Peyer's patch (tissue), 4 donors: ENCODE measurements at regions not wholly inside any gene's neighbourhood (a gene's known extent, or its start where the extent isn't known, plus 50 kb on each side); places are given as distances from the start of the nearest gene placed in this dataset.
"Not testable (repeated sequence)": the region's sequence is repeated elsewhere in the genome, so short reads cannot be mapped to it uniquely, and the experiment has no call there.

Experiments used
- DNase-seq, 3 donors: peaks; one replicate each; pipeline ENCODE4 v3.0.0-alpha.2; 2017 to 2019
- H3K27ac ChIP-seq, 4 donors: fragments of 200-600 bp; sonication (generic); one replicate each; pipeline ENCODE4 v1.5.1; 2016 to 2019
- H3K27me3 ChIP-seq, 2 donors: fragments of 200-600 bp; sonication (generic); one replicate each; pipeline ENCODE4 v1.5.1; 2019
- H3K36me3 ChIP-seq, 3 donors: fragments of 200-600 bp; sonication (generic); one replicate each; pipeline ENCODE4 v1.5.1; 2016 to 2019
- H3K4me1 ChIP-seq, 4 donors: fragments of 200-600 bp; sonication (generic); one replicate each; pipeline ENCODE4 v1.5.1; 2016 to 2019
- H3K4me3 ChIP-seq, 4 donors: fragments of 200-600 bp; sonication (generic); 1 replicate in 3 of 4; 2 replicates in 1 of 4; pipeline ENCODE4 v1.5.1; 2016 to 2019; ENCODE audit warnings: mild to moderate bottlenecking in 1 of 4
- H3K9me3 ChIP-seq, 4 donors: fragments of 200-600 bp; sonication (generic); one replicate each; pipeline ENCODE4 v1.5.1; 2016 to 2019; ENCODE audit warnings: mild to moderate bottlenecking in 1 of 4
- POLR2A ChIP-seq, 2 donors: fragments of 450-650 bp; IDR thresholded peaks; one replicate each; pipeline ENCODE4 v1.5.1; 2017; ENCODE audit warnings: antibody characterized with exemption in 2 of 2, mild to moderate bottlenecking in 2 of 2, moderate library complexity in 2 of 2
- TF ChIP-seq, protein P1 (sequence below), 6 experiments: fragments of 450-650 bp in 4 of 6; fragments of 200-600 bp in 2 of 6; sonication (generic) in 1 of 6; IDR thresholded peaks; one replicate each; pipeline ENCODE4 v1.5.1; 2017 to 2019; ENCODE audit warnings: antibody characterized with exemption in 6 of 6, mild to moderate bottlenecking in 3 of 6, moderate library complexity in 1 of 6

- no peaks in the 10 kb centered on the region for H3K36me3 ChIP-seq
- DNase-seq: no peak
- H3K9me3 ChIP-seq: no peaks in the 10 kb centered on the region
- TF ChIP-seq POLR2A (IDR thresholded peaks at IDR 0.05): no peak
- TF ChIP-seq, protein P1, sequence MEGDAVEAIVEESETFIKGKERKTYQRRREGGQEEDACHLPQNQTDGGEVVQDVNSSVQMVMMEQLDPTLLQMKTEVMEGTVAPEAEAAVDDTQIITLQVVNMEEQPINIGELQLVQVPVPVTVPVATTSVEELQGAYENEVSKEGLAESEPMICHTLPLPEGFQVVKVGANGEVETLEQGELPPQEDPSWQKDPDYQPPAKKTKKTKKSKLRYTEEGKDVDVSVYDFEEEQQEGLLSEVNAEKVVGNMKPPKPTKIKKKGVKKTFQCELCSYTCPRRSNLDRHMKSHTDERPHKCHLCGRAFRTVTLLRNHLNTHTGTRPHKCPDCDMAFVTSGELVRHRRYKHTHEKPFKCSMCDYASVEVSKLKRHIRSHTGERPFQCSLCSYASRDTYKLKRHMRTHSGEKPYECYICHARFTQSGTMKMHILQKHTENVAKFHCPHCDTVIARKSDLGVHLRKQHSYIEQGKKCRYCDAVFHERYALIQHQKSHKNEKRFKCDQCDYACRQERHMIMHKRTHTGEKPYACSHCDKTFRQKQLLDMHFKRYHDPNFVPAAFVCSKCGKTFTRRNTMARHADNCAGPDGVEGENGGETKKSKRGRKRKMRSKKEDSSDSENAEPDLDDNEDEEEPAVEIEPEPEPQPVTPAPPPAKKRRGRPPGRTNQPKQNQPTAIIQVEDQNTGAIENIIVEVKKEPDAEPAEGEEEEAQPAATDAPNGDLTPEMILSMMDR (IDR thresholded peaks at IDR 0.05): no peak
- H3K4me1 ChIP-seq: no peaks in the 10 kb centered on the region
- no peak overlapping the region for H3K27ac ChIP-seq
- H3K27me3 ChIP-seq: no peaks in the 10 kb centered on the region
- no peak overlapping the region for H3K4me3 ChIP-seq
Measured at GRCh38 chr3:189013224-189013888, 158.4 kb upstream of the TPRG1 start.

- no peak for DNase-seq
- Histone ChIP-seq H3K27me3 (no peaks in the 10 kb centered on the region), H3K4me3 (no peak overlapping the region), H3K4me1 (no peaks in the 10 kb centered on the region), H3K9me3 (no peaks in the 10 kb centered on the region), H3K27ac (no peak overlapping the region), H3K36me3 (no peaks in the 10 kb centered on the region)
- TF ChIP-seq POLR2A (IDR thresholded peaks at IDR 0.05): no peak
- TF ChIP-seq, protein P1 (IDR thresholded peaks at IDR 0.05): no peak
Measured at GRCh38 chr3:189014526-189014925, 157.2 kb upstream of the TPRG1 start.

DNA sequence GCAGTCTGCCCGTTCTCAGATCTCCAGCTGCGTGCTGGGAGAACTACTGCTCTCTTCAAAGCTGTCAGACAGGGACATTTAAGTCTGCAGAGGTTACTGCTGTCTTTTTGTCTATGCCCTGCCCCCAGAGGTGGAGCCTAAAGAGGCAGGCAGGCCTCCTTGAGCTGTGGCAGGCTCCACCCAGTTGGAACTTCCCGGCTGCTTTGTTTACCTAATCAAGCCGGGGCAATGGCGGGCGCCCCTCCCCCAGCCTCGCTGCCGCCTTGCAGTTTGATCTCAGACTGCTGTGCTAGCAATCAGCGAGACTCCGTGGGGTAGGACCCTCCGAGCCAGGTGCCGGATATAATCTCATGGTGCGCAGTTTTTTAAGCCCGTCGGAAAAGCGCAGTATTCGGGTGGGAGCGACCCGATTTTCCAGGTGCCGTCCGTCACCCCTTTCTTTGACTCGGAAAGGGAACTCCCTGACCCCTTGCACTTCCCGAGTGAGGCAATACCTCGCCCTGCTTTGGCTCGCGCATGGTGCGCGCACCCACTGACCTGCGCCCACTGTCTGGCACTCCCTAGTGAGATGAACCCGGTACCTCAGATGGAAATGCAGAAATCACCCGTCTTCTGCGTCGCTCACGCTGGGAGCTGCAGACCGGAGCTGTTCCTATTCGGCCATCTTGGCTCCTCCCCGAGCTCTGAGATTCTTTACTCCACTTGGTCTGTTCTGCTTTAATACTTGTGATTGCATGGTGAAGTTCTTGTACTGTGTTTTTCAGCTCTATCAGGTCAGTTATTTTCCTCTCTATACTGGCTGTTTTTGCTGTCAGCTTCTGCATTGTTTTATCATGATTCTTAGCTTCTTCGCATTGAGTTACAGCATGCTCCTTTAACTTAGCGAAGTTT lies 148.9 kb upstream of the TPRG1 start:
- H3K4me3 ChIP-seq, H3K9me3 ChIP-seq, H3K27me3 ChIP-seq, H3K36me3 ChIP-seq, H3K27ac ChIP-seq, H3K4me1 ChIP-seq, DNase-seq: not testable (repeated sequence)

- no peak for TF ChIP-seq POLR2A (IDR thresholded peaks at IDR 0.05)
- TF ChIP-seq, protein P1 (IDR thresholded peaks at IDR 0.05): no peak
- Histone ChIP-seq H3K4me3 (no peak overlapping the region), H3K4me1 (no peaks in the 10 kb centered on the region), H3K27ac (no peak overlapping the region), H3K27me3 (no peaks in the 10 kb centered on the region), H3K9me3 (no peaks in the 10 kb centered on the region), H3K36me3 (no peaks in the 10 kb centered on the region)
- no peak for DNase-seq
Measured at GRCh38 chr3:189025866-189026265, 145.9 kb upstream of the TPRG1 start.

DNA sequence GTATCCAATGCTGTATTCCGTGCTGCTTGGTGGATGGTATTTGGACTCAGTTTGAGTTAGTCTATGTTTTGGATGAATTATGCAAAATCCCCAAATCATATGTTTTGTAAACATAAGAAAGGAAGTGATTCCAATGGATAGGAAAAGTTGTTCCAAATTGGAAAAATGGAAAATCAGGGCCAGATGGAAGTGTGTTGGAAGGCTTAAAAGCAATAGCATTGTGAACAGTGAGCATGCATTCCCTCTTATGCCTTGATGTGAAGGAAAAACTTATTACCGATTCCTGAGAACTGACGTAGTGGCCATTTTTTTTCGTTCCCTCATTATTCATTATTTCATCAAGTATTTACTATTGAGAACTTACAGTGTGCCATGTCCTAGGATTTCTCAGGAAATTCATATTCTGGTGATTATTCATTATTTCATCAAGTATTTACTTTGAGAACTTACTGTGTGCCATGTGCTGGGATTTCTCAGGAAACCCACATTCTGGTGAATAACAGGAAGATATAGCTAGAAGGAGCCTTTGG lies 144.1 kb upstream of the TPRG1 start:
- DNase-seq: no peak
- H3K27ac ChIP-seq: no peak overlapping the region
- TF ChIP-seq POLR2A (IDR thresholded peaks at IDR 0.05): no peak
- TF ChIP-seq, protein P1 (IDR thresholded peaks at IDR 0.05): no peak
- H3K9me3 ChIP-seq: no peaks in the 10 kb centered on the region
- H3K27me3 ChIP-seq: no peaks in the 10 kb centered on the region
- H3K4me3 ChIP-seq: no peak overlapping the region
- no peaks in the 10 kb centered on the region for H3K36me3 ChIP-seq
- H3K4me1 ChIP-seq: no peaks in the 10 kb centered on the region
